Neural progenitor cell (in vitro differentiated cells): ENCODE measurements at regions not wholly inside any gene's neighbourhood (a gene's known extent, or its start where the extent isn't known, plus 50 kb on each side); places are given as distances from the start of the nearest gene placed in this dataset.

Experiments
- DNase-seq: peaks from one replicate; pipeline ENCODE4 v3.0.0-alpha.2; 2016; ENCODE audit warnings: low spot score
- H2AFZ ChIP-seq: fragments of 200-600 bp; sonication (generic); replicated peaks from 2 replicates; pipeline ENCODE4 v1.6.1; 2016; ENCODE audit warnings: antibody characterized with exemption
- H3F3A ChIP-seq: fragments of 200-600 bp; sonication (generic); 2 replicates; pipeline ENCODE4 v1.6.1; 2016; ENCODE audit warnings: antibody characterized with exemption, low read depth
- H3K27ac ChIP-seq: fragments of 200-600 bp; sonication (generic); 2 replicates; pipeline ENCODE4 v1.5.1; 2016; ENCODE audit warnings: mild to moderate bottlenecking
- H3K27me3 ChIP-seq: fragments of 200-600 bp; sonication (generic); 2 replicates; pipeline ENCODE4 v1.6.1; 2016; ENCODE audit warnings: mild to moderate bottlenecking, moderate library complexity
- H3K36me3 ChIP-seq: fragments of 200-600 bp; sonication (generic); 2 replicates; pipeline ENCODE4 v1.5.1; 2016
- H3K4me1 ChIP-seq: fragments of 200-600 bp; sonication (generic); 2 replicates; pipeline ENCODE4 v1.6.1; 2016; ENCODE audit warnings: mixed run types
- H3K4me2 ChIP-seq: fragments of 200-600 bp; sonication (generic); 2 replicates; pipeline ENCODE4 v1.6.1; 2016
- H3K4me3 ChIP-seq: fragments of 200-600 bp; sonication (generic); 2 replicates; pipeline ENCODE4 v1.5.1; 2016
- H3K79me2 ChIP-seq: fragments of 200-600 bp; sonication (generic); 2 replicates; pipeline ENCODE4 v1.6.1; 2016; ENCODE audit warnings: low read depth
- H3K9ac ChIP-seq: fragments of 200-600 bp; sonication (generic); 2 replicates; pipeline ENCODE4 v1.6.1; 2016
- H3K9me3 ChIP-seq: fragments of 200-600 bp; sonication (generic); 2 replicates; pipeline ENCODE4 v1.5.1; 2016; ENCODE audit warnings: low read depth
- H4K20me1 ChIP-seq: fragments of 200-600 bp; sonication (generic); 2 replicates; pipeline ENCODE4 v1.6.1; 2016; ENCODE audit warnings: low read depth
- H3K27ac Mint-ChIP-seq: 3 replicates; pipeline ENCODE4 v1.8.0; 2021; ENCODE audit warnings: mixed read lengths
- H3K27me3 Mint-ChIP-seq: 2 replicates; pipeline ENCODE4 v1.8.0; 2022; ENCODE audit warnings: low read depth, mild to moderate bottlenecking, inconsistent platforms, moderate library complexity, mixed read lengths; ENCODE audit not compliant: insufficient read depth
- H3K36me3 Mint-ChIP-seq: 3 replicates; pipeline ENCODE4 v1.8.0; 2021; ENCODE audit warnings: mixed read lengths
- H3K4me1 Mint-ChIP-seq: 3 replicates; pipeline ENCODE4 v1.8.0; 2021; ENCODE audit warnings: mixed read lengths
- H3K4me3 Mint-ChIP-seq: 3 replicates; pipeline ENCODE4 v1.8.0; 2021; ENCODE audit warnings: mild to moderate bottlenecking, moderate library complexity, mixed read lengths
- H3K9me3 Mint-ChIP-seq: 3 replicates; pipeline ENCODE4 v1.8.0; 2020; ENCODE audit warnings: mixed read lengths
- CTCF ChIP-seq: fragments of 200-600 bp; sonication (generic); IDR thresholded peaks from 2 replicates; pipeline ENCODE4 v1.5.1; 2017; ENCODE audit warnings: antibody characterized with exemption, mild to moderate bottlenecking
- EZH2 ChIP-seq: fragments of 200-600 bp; sonication (generic); IDR thresholded peaks from 2 replicates; pipeline ENCODE4 v1.6.1; 2017; ENCODE audit warnings: antibody characterized with exemption, mild to moderate bottlenecking, moderate library complexity
- EZH2phosphoT487 ChIP-seq: fragments of 200-600 bp; sonication (generic); IDR thresholded peaks from 2 replicates; pipeline ENCODE4 v1.6.1; 2017; ENCODE audit warnings: antibody characterized with exemption

GRCh38 chr1:116185161-116185701 is 74.0 kb downstream of the MAB21L3 start:
- no peaks in the 10 kb centered on the region for H3F3A ChIP-seq
- H3K79me2 ChIP-seq: no peaks in the 10 kb centered on the region
- H2AFZ ChIP-seq: no peak overlapping the region
- H3K36me3 Mint-ChIP-seq: no peaks in the 10 kb centered on the region
- no peak overlapping the region for H3K4me2 ChIP-seq
- H3K4me1 ChIP-seq: no peaks in the 10 kb centered on the region
- no peak overlapping the region for H3K4me3 Mint-ChIP-seq
- TF ChIP-seq EZH2phosphoT487: no peak
- no peak for TF ChIP-seq CTCF
- no peak for TF ChIP-seq EZH2
- H3K27ac ChIP-seq: no peak overlapping the region
- no peak overlapping the region for H3K27ac Mint-ChIP-seq
- H3K4me3 ChIP-seq: no peak overlapping the region
- no peak overlapping the region for H3K9ac ChIP-seq
- no peaks in the 10 kb centered on the region for H3K4me1 Mint-ChIP-seq
- H3K36me3 ChIP-seq: no peaks in the 10 kb centered on the region
- H3K27me3 Mint-ChIP-seq: no peaks in the 10 kb centered on the region
- no peaks in the 10 kb centered on the region for H3K9me3 ChIP-seq
- H4K20me1 ChIP-seq: no peaks in the 10 kb centered on the region
- no peaks in the 10 kb centered on the region for H3K27me3 ChIP-seq
- no peak for DNase-seq
- H3K9me3 Mint-ChIP-seq: no peaks in the 10 kb centered on the region

GRCh38 chr1:116189481-116189880 is 78.3 kb downstream of the MAB21L3 start:
- no peak for TF ChIP-seq CTCF
- no peak for DNase-seq
- H3K4me3 ChIP-seq: no peak overlapping the region
- no peak overlapping the region for H3K27ac ChIP-seq
- no peaks in the 10 kb centered on the region for H3K27me3 ChIP-seq
- Mint-ChIP-seq H3K27me3 (peaks cover 2% of the 10 kb centered on the region), H3K4me3 (no peak overlapping the region), H3K36me3 (no peaks in the 10 kb centered on the region), H3K9me3 (peaks cover 5% of the 10 kb centered on the region), H3K27ac (no peak overlapping the region), H3K4me1 (no peaks in the 10 kb centered on the region)
- H3K36me3 ChIP-seq: no peaks in the 10 kb centered on the region
- no peaks in the 10 kb centered on the region for H4K20me1 ChIP-seq
- H3K4me2 ChIP-seq: no peak overlapping the region
- no peaks in the 10 kb centered on the region for H3K9me3 ChIP-seq
- H3K79me2 ChIP-seq: no peaks in the 10 kb centered on the region
- H3K4me1 ChIP-seq: no peaks in the 10 kb centered on the region
- no peak overlapping the region for H2AFZ ChIP-seq
- no peaks in the 10 kb centered on the region for H3F3A ChIP-seq
- H3K9ac ChIP-seq: no peak overlapping the region

- H4K20me1 ChIP-seq: no peaks in the 10 kb centered on the region
- no peaks in the 10 kb centered on the region for H3F3A ChIP-seq
- Mint-ChIP-seq H3K9me3 (peaks cover 5% of the 10 kb centered on the region), H3K27me3 (peaks cover 2% of the 10 kb centered on the region), H3K27ac (no peak overlapping the region), H3K4me3 (no peak overlapping the region), H3K4me1 (no peaks in the 10 kb centered on the region), H3K36me3 (no peaks in the 10 kb centered on the region)
- H3K4me2 ChIP-seq: no peak overlapping the region
- no peaks in the 10 kb centered on the region for H3K9me3 ChIP-seq
- no peak overlapping the region for H3K9ac ChIP-seq
- no peaks in the 10 kb centered on the region for H3K79me2 ChIP-seq
- H3K4me3 ChIP-seq: no peak overlapping the region
- no peaks in the 10 kb centered on the region for H3K4me1 ChIP-seq
- H3K27me3 ChIP-seq: no peaks in the 10 kb centered on the region
- TF ChIP-seq EZH2: no peak
- TF ChIP-seq EZH2phosphoT487: no peak
- no peak for TF ChIP-seq CTCF
- DNase-seq: no peak
- H3K27ac ChIP-seq: no peak overlapping the region
- H3K36me3 ChIP-seq: no peaks in the 10 kb centered on the region
- no peak overlapping the region for H2AFZ ChIP-seq
Measured at GRCh38 chr1:116191294-116191693, 80.1 kb downstream of the MAB21L3 start.

- no peaks in the 10 kb centered on the region for H3K36me3 Mint-ChIP-seq
- H3K9ac ChIP-seq: no peak overlapping the region
- H2AFZ ChIP-seq: no peak overlapping the region
- peaks cover 2% of the 10 kb centered on the region for H3K27me3 Mint-ChIP-seq
- no peaks in the 10 kb centered on the region for H3K36me3 ChIP-seq
- H3K9me3 ChIP-seq: no peaks in the 10 kb centered on the region
- H3K79me2 ChIP-seq: no peaks in the 10 kb centered on the region
- no peak overlapping the region for H3K27ac ChIP-seq
- peaks cover 5% of the 10 kb centered on the region for H3K9me3 Mint-ChIP-seq
- no peaks in the 10 kb centered on the region for H3F3A ChIP-seq
- TF ChIP-seq EZH2phosphoT487 (no peak), CTCF (no peak), EZH2 (no peak)
- DNase-seq: no peak
- H3K4me1 Mint-ChIP-seq: no peaks in the 10 kb centered on the region
- no peak overlapping the region for H3K4me3 Mint-ChIP-seq
- H3K27me3 ChIP-seq: no peaks in the 10 kb centered on the region
- H4K20me1 ChIP-seq: no peaks in the 10 kb centered on the region
- H3K4me2 ChIP-seq: no peak overlapping the region
- no peak overlapping the region for H3K4me3 ChIP-seq
- no peak overlapping the region for H3K27ac Mint-ChIP-seq
- H3K4me1 ChIP-seq: no peaks in the 10 kb centered on the region
Measured at GRCh38 chr1:116193768-116194167, 82.6 kb downstream of the MAB21L3 start.
